HEK293 (cell line): ENCODE measurements at regions not wholly inside any gene's neighbourhood (a gene's known extent, or its start where the extent isn't known, plus 50 kb on each side); places are given as distances from the start of the nearest gene placed in this dataset.
A peak's percentile ranks its signal among the peaks of the same experiment; 100 is the strongest.

Source experiments
- CTCF ChIA-PET: fragments of 350-600 bp; formaldehyde crosslinking; extraction: SDS; loops from one replicate; lab custom pipeline; 2021; ENCODE audit warnings: antibody characterized with exemption; lab: Yijun Ruan, JAX
- POLR2A ChIA-PET: fragments of 300-600 bp; formaldehyde crosslinking; extraction: SDS; loops from one replicate; lab custom pipeline; 2020; ENCODE audit warnings: antibody characterized with exemption, inconsistent platforms; lab: Yijun Ruan, JAX
- H3K27ac ChIP-seq: fragments of 200-500 bp; sonication (Bioruptor generic); 2 replicates; pipeline ENCODE4 v1.5.1; 2014; ENCODE audit warnings: low read depth, low read length, control low read depth, inconsistent platforms; ENCODE audit errors: extremely low read depth
- H3K36me3 ChIP-seq, 2 experiments: fragments of 200-500 bp in 1 of 2; sonication (Bioruptor generic) in 1 of 2; 1 replicate in 1 of 2; 2 replicates in 1 of 2; pipeline ENCODE4 v1.5.1; 2014 to 2017; ENCODE audit warnings: inconsistent platforms in 2 of 2, low read length in 2 of 2; ENCODE audit not compliant: control insufficient read depth in 2 of 2, insufficient read depth in 1 of 2
- H3K4me1 ChIP-seq: fragments of 200-500 bp; sonication (Bioruptor generic); 2 replicates; pipeline ENCODE4 v1.5.1; 2014; ENCODE audit warnings: mild to moderate bottlenecking, low read length, inconsistent platforms; ENCODE audit not compliant: control insufficient read depth, insufficient read depth
- H3K4me3 ChIP-seq: 2 replicates; pipeline ENCODE4 v1.5.1; 2011; ENCODE audit warnings: low read depth, mild to moderate bottlenecking, control low read depth, low read length, moderate library complexity
- H3K9me3 ChIP-seq: fragments of 200-500 bp; sonication (Bioruptor generic); 2 replicates; pipeline ENCODE4 v1.5.1; 2014; ENCODE audit warnings: low read depth, low read length, inconsistent platforms; ENCODE audit not compliant: control insufficient read depth, insufficient read depth
- ATF2 ChIP-seq: fragments of 450-650 bp; formaldehyde crosslinking; IDR thresholded peaks from 2 replicates; pipeline ENCODE4 v1.5.1; 2016; ENCODE audit warnings: missing biosample characterization, missing genetic modification characterization, low read depth
- GLI4 ChIP-seq: fragments of 450-650 bp; formaldehyde crosslinking; IDR thresholded peaks from 2 replicates; pipeline ENCODE4 v1.5.1; 2016; ENCODE audit warnings: missing biosample characterization, missing genetic modification characterization
- IKZF3 ChIP-seq: fragments of 450-650 bp; IDR thresholded peaks from 2 replicates; pipeline ENCODE4 v1.5.0; 2018; ENCODE audit warnings: missing biosample characterization, mild to moderate bottlenecking, missing genetic modification characterization, moderate library complexity
- KLF1 ChIP-seq: fragments of 450-650 bp; formaldehyde crosslinking; IDR thresholded peaks from 2 replicates; pipeline ENCODE4 v1.5.1; 2016; ENCODE audit warnings: missing biosample characterization, missing genetic modification characterization
- RBAK ChIP-seq: fragments of 450-650 bp; formaldehyde crosslinking; IDR thresholded peaks from 2 replicates; pipeline ENCODE4 v1.5.1; 2016; ENCODE audit warnings: missing biosample characterization, missing genetic modification characterization
- SP7 ChIP-seq: fragments of 450-650 bp; formaldehyde crosslinking; IDR thresholded peaks from 2 replicates; pipeline ENCODE4 v1.5.1; 2016; ENCODE audit warnings: missing biosample characterization, missing genetic modification characterization
- TCF7L2 ChIP-seq: IDR thresholded peaks from 2 replicates; pipeline ENCODE4 v1.6.1; 2011; ENCODE audit warnings: low read depth, mild to moderate bottlenecking, inconsistent platforms, low read length, moderate library complexity, borderline replicate concordance
- ZBTB1 ChIP-seq: fragments of 450-650 bp; formaldehyde crosslinking; IDR thresholded peaks from 2 replicates; pipeline ENCODE4 v1.5.1; 2016; ENCODE audit warnings: missing biosample characterization, missing genetic modification characterization
- ZBTB10 ChIP-seq: fragments of 450-650 bp; formaldehyde crosslinking; IDR thresholded peaks from 2 replicates; pipeline ENCODE4 v1.5.1; 2016; ENCODE audit warnings: missing biosample characterization, missing genetic modification characterization
- ZBTB17 ChIP-seq: fragments of 450-650 bp; formaldehyde crosslinking; IDR thresholded peaks from 2 replicates; pipeline ENCODE4 v1.5.1; 2016; ENCODE audit warnings: missing biosample characterization, missing genetic modification characterization
- ZEB2 ChIP-seq: fragments of 450-650 bp; formaldehyde crosslinking; IDR thresholded peaks from 2 replicates; pipeline ENCODE4 v1.5.1; 2016; ENCODE audit warnings: missing biosample characterization, missing genetic modification characterization
- ZFP3 ChIP-seq: fragments of 450-650 bp; formaldehyde crosslinking; IDR thresholded peaks from 2 replicates; pipeline ENCODE4 v1.5.1; 2016; ENCODE audit warnings: low read depth, missing biosample characterization, missing genetic modification characterization
- ZNF175 ChIP-seq: fragments of 450-650 bp; formaldehyde crosslinking; IDR thresholded peaks from 2 replicates; pipeline ENCODE4 v1.5.1; 2016; ENCODE audit warnings: missing biosample characterization, missing genetic modification characterization
- ZNF211 ChIP-seq: fragments of 450-650 bp; formaldehyde crosslinking; IDR thresholded peaks from 2 replicates; pipeline ENCODE4 v1.5.1; 2016; ENCODE audit warnings: low read depth, missing biosample characterization, missing genetic modification characterization
- ZNF354C ChIP-seq: fragments of 450-650 bp; formaldehyde crosslinking; IDR thresholded peaks from 2 replicates; pipeline ENCODE4 v1.5.1; 2016; ENCODE audit warnings: missing biosample characterization, missing genetic modification characterization, low read depth, borderline replicate concordance
- ZNF416 ChIP-seq: fragments of 450-650 bp; formaldehyde crosslinking; IDR thresholded peaks from 2 replicates; pipeline ENCODE4 v1.5.1; 2016; ENCODE audit warnings: missing biosample characterization, missing genetic modification characterization
- ZNF600 ChIP-seq: fragments of 450-650 bp; formaldehyde crosslinking; IDR thresholded peaks from 2 replicates; pipeline ENCODE4 v1.5.1; 2016; ENCODE audit warnings: missing biosample characterization, missing genetic modification characterization
- ZNF639 ChIP-seq: fragments of 450-650 bp; formaldehyde crosslinking; IDR thresholded peaks from 2 replicates; pipeline ENCODE4 v1.5.1; 2016; ENCODE audit warnings: missing biosample characterization, missing genetic modification characterization
- ZNF670 ChIP-seq: fragments of 450-650 bp; formaldehyde crosslinking; IDR thresholded peaks from 2 replicates; pipeline ENCODE4 v1.5.1; 2016; ENCODE audit warnings: missing biosample characterization, missing genetic modification characterization, low read depth
- ZNF76 ChIP-seq: fragments of 450-650 bp; formaldehyde crosslinking; IDR thresholded peaks from 2 replicates; pipeline ENCODE4; 2016; ENCODE audit warnings: low read depth, missing biosample characterization, missing genetic modification characterization, borderline replicate concordance
- ZNF791 ChIP-seq: fragments of 450-650 bp; formaldehyde crosslinking; IDR thresholded peaks from 2 replicates; pipeline ENCODE4 v1.5.1; 2016; ENCODE audit warnings: missing biosample characterization, missing genetic modification characterization
- ZSCAN16 ChIP-seq: fragments of 450-650 bp; formaldehyde crosslinking; IDR thresholded peaks from 2 replicates; pipeline ENCODE4 v1.5.1; 2016; ENCODE audit warnings: missing biosample characterization, missing genetic modification characterization

- TF ChIP-seq ZNF670 (tag by site-specific recombination) = no peak
- TF ChIP-seq RBAK (tag by site-specific recombination) = no peak
These were observed 245.7 kb upstream of the CNTN4 start (continued) for GRCh38 chr3:1852950-1853349.

GRCh38 chr3:1855841-1856240, 242.8 kb upstream of the CNTN4 start:
- ChIA-PET CTCF (no interaction called here), POLR2A (no interaction called here)
- H3K36me3 ChIP-seq = no peaks in the 10 kb centered on the region
- no peak overlapping the region for H3K4me3 ChIP-seq
- no peaks in the 10 kb centered on the region for H3K9me3 ChIP-seq
- H3K4me1 ChIP-seq = no peaks in the 10 kb centered on the region
- H3K27ac ChIP-seq = no peak overlapping the region
- TF ChIP-seq TCF7L2 (no peak), ZNF639 (tag by site-specific recombination) (no peak), ZEB2 (tag by site-specific recombination) (no peak), ZNF600 (tag by site-specific recombination) (no peak), ZNF211 (tag by site-specific recombination) (no peak), ZNF416 (tag by site-specific recombination) (no peak), GLI4 (tag by site-specific recombination) (no peak), ZNF354C (tag by site-specific recombination) (no peak), ZBTB10 (tag by site-specific recombination) (no peak), ZNF76 (no peak), IKZF3 (tag by site-specific recombination) (no peak), ZNF175 (tag by site-specific recombination) (no peak), SP7 (tag by site-specific recombination) (no peak), ZSCAN16 (tag by site-specific recombination) (no peak), ZBTB1 (tag by site-specific recombination) (no peak), ZBTB17 (tag by site-specific recombination) (no peak), ZFP3 (tag by site-specific recombination) (no peak), ZNF791 (tag by site-specific recombination) (no peak)

GRCh38 chr3:1870738-1871137, 227.9 kb upstream of the CNTN4 start:
- Histone ChIP-seq H3K36me3 (no peaks in the 10 kb centered on the region), H3K9me3 (no peaks in the 10 kb centered on the region), H3K27ac (no peak overlapping the region)
- peak; percentile 34; the same call in 1 of the 2 replicates for TF ChIP-seq ATF2 (tag by site-specific recombination)
- TF ChIP-seq KLF1 (tag by site-specific recombination) = no peak
- TF ChIP-seq, all 188 proteins: peak for 1
- CTCF ChIA-PET = no interaction called here
- no peaks in the 10 kb centered on the region for H3K4me1 ChIP-seq
- H3K4me3 ChIP-seq = no peak overlapping the region
- POLR2A ChIA-PET = no interaction called here
